HEK293 (cell line): ENCODE measurements at regions not wholly inside any gene's neighbourhood (a gene's known extent, or its start where the extent isn't known, plus 50 kb on each side); places are given as distances from the start of the nearest gene placed in this dataset.

Source experiments
- TCF7L2 ChIP-seq: IDR thresholded peaks from 2 replicates; pipeline ENCODE4 v1.6.1; 2011; ENCODE audit warnings: low read depth, mild to moderate bottlenecking, inconsistent platforms, low read length, moderate library complexity, borderline replicate concordance
- ZBTB48 ChIP-seq: fragments of 450-650 bp; formaldehyde crosslinking; IDR thresholded peaks from 2 replicates; pipeline ENCODE4 v1.5.1; 2016; ENCODE audit warnings: missing biosample characterization, missing genetic modification characterization
- ZNF121 ChIP-seq: fragments of 450-650 bp; formaldehyde crosslinking; IDR thresholded peaks from 2 replicates; pipeline ENCODE4 v1.5.1; 2016; ENCODE audit warnings: missing biosample characterization, missing genetic modification characterization
- ZNF132 ChIP-seq: fragments of 450-650 bp; formaldehyde crosslinking; IDR thresholded peaks from 2 replicates; pipeline ENCODE4 v1.5.1; 2017; ENCODE audit warnings: missing biosample characterization, missing genetic modification characterization, borderline replicate concordance
- ZNF133 ChIP-seq: fragments of 450-650 bp; formaldehyde crosslinking; IDR thresholded peaks from 2 replicates; pipeline ENCODE4 v1.5.1; 2016; ENCODE audit warnings: missing biosample characterization, missing genetic modification characterization
- ZNF2 ChIP-seq: fragments of 450-650 bp; formaldehyde crosslinking; IDR thresholded peaks from 2 replicates; pipeline ENCODE4 v1.5.1; 2016; ENCODE audit warnings: missing biosample characterization, missing genetic modification characterization
- ZNF274 ChIP-seq, 2 experiments: fragments of 200-500 bp in 1 of 2; fragments of 450-650 bp in 1 of 2; sonication (Bioruptor generic) in 1 of 2; formaldehyde crosslinking in 1 of 2; IDR thresholded peaks; 2 replicates each; pipeline versions ENCODE4 v1.5.1 to v1.6.1; 2014 to 2016; ENCODE audit warnings: borderline replicate concordance in 1 of 2, inconsistent platforms in 1 of 2, low read length in 1 of 2, missing biosample characterization in 1 of 2, missing genetic modification characterization in 1 of 2
- ZNF335 ChIP-seq: fragments of 450-650 bp; formaldehyde crosslinking; conservative IDR thresholded peaks from 2 replicates; pipeline ENCODE4 v1.5.1; 2016; ENCODE audit warnings: missing biosample characterization, missing genetic modification characterization
- ZNF785 ChIP-seq: fragments of 450-650 bp; formaldehyde crosslinking; IDR thresholded peaks from 2 replicates; pipeline ENCODE4 v1.5.1; 2016; ENCODE audit warnings: missing biosample characterization, missing genetic modification characterization
- TF ChIP-seq, protein P1 (sequence below): fragments of 450-650 bp; formaldehyde crosslinking; IDR thresholded peaks from 2 replicates; pipeline ENCODE4 v1.5.1; 2016; ENCODE audit warnings: missing biosample characterization, missing genetic modification characterization
- TF ChIP-seq, protein P2 (sequence below): fragments of 450-650 bp; formaldehyde crosslinking; IDR thresholded peaks from 2 replicates; pipeline ENCODE4 v1.5.1; 2016; ENCODE audit warnings: missing biosample characterization, missing genetic modification characterization, borderline replicate concordance

DNA sequence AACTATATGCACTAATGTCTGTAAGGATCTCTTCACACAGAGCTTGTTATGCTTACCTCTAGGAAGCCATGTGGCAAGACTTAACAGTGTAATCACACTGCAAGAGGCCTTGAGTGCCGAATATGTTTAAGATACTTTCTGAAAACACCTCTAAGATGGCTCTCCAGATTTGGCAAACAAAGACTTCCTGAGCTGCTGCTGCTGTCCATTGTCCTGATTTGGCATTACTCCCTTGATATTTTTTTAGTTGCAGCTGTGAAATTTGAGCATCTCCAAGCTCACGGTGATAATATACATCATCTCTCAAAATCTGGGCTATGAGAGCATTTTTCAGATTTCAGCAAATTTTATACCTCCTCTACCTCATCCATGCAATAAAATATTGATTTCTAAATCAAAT lies 384.5 kb upstream of the CDH6 start:
- TF ChIP-seq, protein P1, sequence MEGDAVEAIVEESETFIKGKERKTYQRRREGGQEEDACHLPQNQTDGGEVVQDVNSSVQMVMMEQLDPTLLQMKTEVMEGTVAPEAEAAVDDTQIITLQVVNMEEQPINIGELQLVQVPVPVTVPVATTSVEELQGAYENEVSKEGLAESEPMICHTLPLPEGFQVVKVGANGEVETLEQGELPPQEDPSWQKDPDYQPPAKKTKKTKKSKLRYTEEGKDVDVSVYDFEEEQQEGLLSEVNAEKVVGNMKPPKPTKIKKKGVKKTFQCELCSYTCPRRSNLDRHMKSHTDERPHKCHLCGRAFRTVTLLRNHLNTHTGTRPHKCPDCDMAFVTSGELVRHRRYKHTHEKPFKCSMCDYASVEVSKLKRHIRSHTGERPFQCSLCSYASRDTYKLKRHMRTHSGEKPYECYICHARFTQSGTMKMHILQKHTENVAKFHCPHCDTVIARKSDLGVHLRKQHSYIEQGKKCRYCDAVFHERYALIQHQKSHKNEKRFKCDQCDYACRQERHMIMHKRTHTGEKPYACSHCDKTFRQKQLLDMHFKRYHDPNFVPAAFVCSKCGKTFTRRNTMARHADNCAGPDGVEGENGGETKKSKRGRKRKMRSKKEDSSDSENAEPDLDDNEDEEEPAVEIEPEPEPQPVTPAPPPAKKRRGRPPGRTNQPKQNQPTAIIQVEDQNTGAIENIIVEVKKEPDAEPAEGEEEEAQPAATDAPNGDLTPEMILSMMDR: no peak
- TF ChIP-seq TCF7L2: no peak
- TF ChIP-seq, protein P2, sequence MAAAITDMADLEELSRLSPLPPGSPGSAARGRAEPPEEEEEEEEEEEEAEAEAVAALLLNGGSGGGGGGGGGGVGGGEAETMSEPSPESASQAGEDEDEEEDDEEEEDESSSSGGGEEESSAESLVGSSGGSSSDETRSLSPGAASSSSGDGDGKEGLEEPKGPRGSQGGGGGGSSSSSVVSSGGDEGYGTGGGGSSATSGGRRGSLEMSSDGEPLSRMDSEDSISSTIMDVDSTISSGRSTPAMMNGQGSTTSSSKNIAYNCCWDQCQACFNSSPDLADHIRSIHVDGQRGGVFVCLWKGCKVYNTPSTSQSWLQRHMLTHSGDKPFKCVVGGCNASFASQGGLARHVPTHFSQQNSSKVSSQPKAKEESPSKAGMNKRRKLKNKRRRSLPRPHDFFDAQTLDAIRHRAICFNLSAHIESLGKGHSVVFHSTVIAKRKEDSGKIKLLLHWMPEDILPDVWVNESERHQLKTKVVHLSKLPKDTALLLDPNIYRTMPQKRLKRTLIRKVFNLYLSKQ: no peak
- TF ChIP-seq ZNF121 (tag by site-specific recombination): no peak
- no peak for TF ChIP-seq ZNF785 (tag by site-specific recombination)
- TF ChIP-seq ZNF2 (tag by site-specific recombination): no peak
- TF ChIP-seq ZNF335 (tag by site-specific recombination): no peak
- no peak for TF ChIP-seq ZBTB48 (tag by site-specific recombination)
- TF ChIP-seq ZNF274 (IDR thresholded peaks at IDR 0.05; ENCODE audit: low read length): no peak
- TF ChIP-seq ZNF274 (tag by site-specific recombination; IDR thresholded peaks at IDR 0.05; ENCODE audit: borderline replicate concordance): no peak
- TF ChIP-seq ZNF132 (tag by site-specific recombination): no peak
- TF ChIP-seq ZNF133 (tag by site-specific recombination): no peak
